GM04503 (cell line): ENCODE measurements at regions not wholly inside any gene's neighbourhood (a gene's known extent, or its start where the extent isn't known, plus 50 kb on each side); places are given as distances from the start of the nearest gene placed in this dataset.
A peak's percentile ranks its signal among the peaks of the same experiment; 100 is the strongest.
"Not testable (repeated sequence)": the region's sequence is repeated elsewhere in the genome, so short reads cannot be mapped to it uniquely, and the experiment has no call there.

ENCODE experiments used
- DNase-seq: peaks from one replicate; pipeline ENCODE4 v3.0.0-alpha.2; 2012; ENCODE audit warnings: low read depth

GRCh38 chr16:29274055-29275035 lies 132.2 kb downstream of the NPIPB11 start:
- DNase-seq, result not testable (repeated sequence)

- DNase-seq, result not testable (repeated sequence)
These were observed 133.0 kb downstream of the NPIPB11 start for GRCh38 chr16:29273298-29274054.

- DNase-seq, result peak; percentile 75
These were observed 134.5 kb downstream of the NPIPB11 start for GRCh38 chr16:29271721-29272675.

- DNase-seq, result not testable (repeated sequence)
These were observed 135.6 kb downstream of the NPIPB11 start for GRCh38 chr16:29270923-29271322.

- DNase-seq, result not testable (repeated sequence)
These were observed 136.5 kb downstream of the NPIPB11 start for GRCh38 chr16:29270033-29270432.

GRCh38 chr16:29269192-29269811 lies 137.2 kb downstream of the NPIPB11 start:
- DNase-seq, result peak; percentile 55

GRCh38 chr16:29268785-29269191 lies 137.7 kb downstream of the NPIPB11 start:
- DNase-seq, result peak; percentile 36

- DNase-seq, result not testable (repeated sequence)
These were observed 138.2 kb downstream of the NPIPB11 start for GRCh38 chr16:29268348-29268747.

- DNase-seq, result not testable (repeated sequence)
These were observed 138.6 kb downstream of the NPIPB11 start for GRCh38 chr16:29267891-29268290.

- DNase-seq, result not testable (repeated sequence)
These were observed 139.4 kb downstream of the NPIPB11 start for GRCh38 chr16:29267055-29267619.

GRCh38 chr16:29266612-29267011 lies 139.9 kb downstream of the NPIPB11 start:
- DNase-seq, result peak; percentile 64

GRCh38 chr16:29265255-29265853 lies 141.2 kb downstream of the NPIPB11 start:
- peak; percentile 88 for DNase-seq

- DNase-seq, result not testable (repeated sequence)
These were observed 142.3 kb downstream of the NPIPB11 start for GRCh38 chr16:29264080-29264837.

- DNase-seq, result not testable (repeated sequence)
These were observed 143.8 kb downstream of the NPIPB11 start for GRCh38 chr16:29262725-29263124.

- DNase-seq, result not testable (repeated sequence)
These were observed 144.9 kb downstream of the NPIPB11 start for GRCh38 chr16:29261427-29262248.

GRCh38 chr16:29260683-29261426 lies 145.7 kb downstream of the NPIPB11 start:
- DNase-seq, result not testable (repeated sequence)

GRCh38 chr16:29259635-29260457 lies 146.7 kb downstream of the NPIPB11 start:
- DNase-seq, result not testable (repeated sequence)
